Keratinocyte (primary cell): ENCODE measurements at regions not wholly inside any gene's neighbourhood (a gene's known extent, or its start where the extent isn't known, plus 50 kb on each side); places are given as distances from the start of the nearest gene placed in this dataset.

Experiments
- CTCF ChIP-seq, 3 experiments: IDR thresholded peaks in 1 of 3; conservative IDR thresholded peaks in 1 of 3; optimal IDR thresholded peaks in 1 of 3; 2 replicates in 2 of 3; 3 replicates in 1 of 3; pipeline versions ENCODE3 to v1.5.1; 2011; ENCODE audit warnings: low read length in 3 of 3, mild to moderate bottlenecking in 3 of 3, moderate library complexity in 2 of 3, control low read depth in 1 of 3, inconsistent platforms in 1 of 3; ENCODE audit not compliant: insufficient read depth in 2 of 3; ENCODE audit errors: extremely low read depth in 1 of 3
- EZH2 ChIP-seq: IDR thresholded peaks from one replicate; pipeline ENCODE4 v1.6.1; 2012; ENCODE audit warnings: inconsistent platforms, mild to moderate bottlenecking, low read length, moderate library complexity

- TF ChIP-seq CTCF (optimal IDR thresholded peaks at IDR 0.05 in 1 of 3, IDR thresholded peaks at IDR 0.05 in 1 of 3, conservative IDR thresholded peaks at IDR 0.05 in 1 of 3; ENCODE audit: extremely low read depth in 1 of 3, insufficient read depth in 2 of 3, low read length in 3 of 3) (no peak), EZH2 (no peak)
These were observed 98.7 kb upstream of the TMEM132C start for GRCh38 chr12:128168273-128168672.
